ENCODE measurements at regions not wholly inside any gene's neighbourhood (a gene's known extent, or its start where the extent isn't known, plus 50 kb on each side); places are given as distances from the start of the nearest gene placed in this dataset.
"Not testable (repeated sequence)": the region's sequence is repeated elsewhere in the genome, so short reads cannot be mapped to it uniquely, and the experiment has no call there.

- H3K9me3 Mint-ChIP-seq, result no peaks in the 10 kb centered on the region
- no peak overlapping the region for H3K4me3 Mint-ChIP-seq
- no peaks in the 10 kb centered on the region for H3K4me1 Mint-ChIP-seq (ENCODE audit: low read depth)
- no peaks in the 10 kb centered on the region for H3K27me3 Mint-ChIP-seq
- intact Hi-C loops (cut with micrococcal nuclease), result no loop called here
- no peaks in the 10 kb centered on the region for H3K36me3 Mint-ChIP-seq (ENCODE audit: low read depth)
- no peak overlapping the region for H3K27ac Mint-ChIP-seq
Measured at GRCh38 chr18:22739789-22740188, 193.3 kb upstream of the RBBP8 start.

DNA sequence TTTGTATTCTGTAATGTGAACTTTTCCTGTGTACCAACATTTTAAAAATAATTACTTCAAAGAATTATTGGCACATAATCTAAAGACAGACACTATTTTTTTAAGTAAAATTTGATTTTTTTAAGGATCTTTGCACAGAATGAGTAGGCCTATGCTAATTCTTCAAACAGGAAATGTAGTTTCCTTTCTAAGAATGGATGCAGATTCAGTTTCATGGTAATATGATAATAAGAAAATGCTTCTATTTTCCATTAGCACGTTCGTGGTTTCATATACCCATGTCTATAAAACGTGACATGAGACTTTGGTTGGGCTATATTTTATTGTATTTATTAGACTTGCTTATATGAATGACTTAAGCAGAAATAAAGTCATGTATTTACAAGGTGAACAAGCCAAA lies 191.8 kb upstream of the RBBP8 start:
- no peaks in the 10 kb centered on the region for H3K4me1 Mint-ChIP-seq (ENCODE audit: low read depth)
- H3K4me3 Mint-ChIP-seq, result no peak overlapping the region
- H3K9me3 Mint-ChIP-seq, result peaks cover 7% of the 10 kb centered on the region
- H3K27ac Mint-ChIP-seq, result no peak overlapping the region
- H3K36me3 Mint-ChIP-seq (ENCODE audit: low read depth), result no peaks in the 10 kb centered on the region
- intact Hi-C loops (cut with micrococcal nuclease), result no loop called here
- H3K27me3 Mint-ChIP-seq, result no peaks in the 10 kb centered on the region

DNA sequence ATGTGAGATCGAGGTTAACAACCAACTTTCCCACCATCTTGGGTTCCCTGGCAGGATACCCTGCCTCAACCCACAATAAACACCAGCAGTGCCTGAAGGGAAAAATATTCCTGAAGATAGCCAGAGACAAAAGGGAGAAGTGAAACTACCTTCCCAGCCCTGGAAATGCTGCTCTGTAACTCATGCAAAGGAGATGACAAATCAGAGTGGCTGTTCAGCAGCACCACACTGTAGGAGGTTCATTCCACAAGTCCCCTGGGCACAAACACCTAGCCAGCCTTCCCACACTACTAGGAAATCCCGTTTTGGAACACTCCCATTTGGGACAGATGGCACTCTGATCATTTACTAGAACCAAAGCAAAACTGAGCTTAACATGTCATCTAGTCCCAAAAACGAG lies 190.7 kb upstream of the RBBP8 start:
- Mint-ChIP-seq H3K4me1 (ENCODE audit: low read depth) (no peaks in the 10 kb centered on the region), H3K27ac (no peak overlapping the region), H3K4me3 (no peak overlapping the region), H3K9me3 (peaks cover 9% of the 10 kb centered on the region), H3K27me3 (no peaks in the 10 kb centered on the region), H3K36me3 (ENCODE audit: low read depth) (no peaks in the 10 kb centered on the region)
- intact Hi-C loops (cut with micrococcal nuclease), result no loop called here

DNA sequence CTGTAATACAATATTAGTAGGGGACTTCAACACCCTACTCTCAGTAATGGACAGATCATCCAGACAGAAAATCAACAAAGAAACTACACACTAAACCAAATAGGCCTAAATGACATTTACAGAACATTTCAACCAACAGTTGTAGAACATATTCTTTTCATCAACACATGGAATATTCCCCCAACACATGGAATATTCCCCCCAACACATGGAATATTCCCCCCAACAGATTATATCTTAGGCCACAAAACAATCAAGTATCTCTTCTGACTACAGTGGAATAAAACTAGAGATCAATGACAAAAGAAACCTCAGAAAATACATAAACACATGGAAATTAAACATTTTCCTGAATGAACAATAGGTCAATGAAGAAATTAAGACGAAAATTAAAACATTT lies 187.2 kb upstream of the RBBP8 start:
- peaks cover 9% of the 10 kb centered on the region for H3K9me3 Mint-ChIP-seq
- no peak overlapping the region for H3K27ac Mint-ChIP-seq
- H3K4me3 Mint-ChIP-seq, result no peak overlapping the region
- H3K36me3 Mint-ChIP-seq (ENCODE audit: low read depth), result no peaks in the 10 kb centered on the region
- H3K4me1 Mint-ChIP-seq (ENCODE audit: low read depth), result no peaks in the 10 kb centered on the region
- H3K27me3 Mint-ChIP-seq, result no peaks in the 10 kb centered on the region
- intact Hi-C loops (cut with micrococcal nuclease), result no loop called here

DNA sequence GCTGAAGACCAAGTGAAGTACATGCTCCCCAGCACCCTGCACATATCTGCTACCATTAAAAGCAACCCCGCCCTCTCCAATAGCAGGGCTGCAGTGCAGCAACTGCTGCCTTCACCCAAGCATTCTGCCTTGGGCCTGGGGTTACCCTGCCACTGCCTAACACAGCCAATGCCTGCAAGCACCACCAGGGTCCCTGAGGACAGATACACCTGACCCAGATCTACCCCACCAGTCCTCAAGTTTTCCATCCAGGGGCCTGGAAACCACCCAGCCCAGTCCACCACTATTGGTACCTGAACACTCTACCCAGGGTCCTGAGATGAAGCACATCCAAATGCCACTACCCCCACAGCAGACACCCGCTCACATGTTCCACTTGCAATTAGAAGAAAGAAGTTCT lies 181.1 kb upstream of the RBBP8 start:
- Mint-ChIP-seq H3K27me3 (no peaks in the 10 kb centered on the region), H3K4me1 (ENCODE audit: low read depth) (no peaks in the 10 kb centered on the region), H3K27ac (no peak overlapping the region), H3K9me3 (no peaks in the 10 kb centered on the region), H3K36me3 (ENCODE audit: low read depth) (no peaks in the 10 kb centered on the region), H3K4me3 (no peak overlapping the region)
- intact Hi-C loops (cut with micrococcal nuclease), result no loop called here

DNA sequence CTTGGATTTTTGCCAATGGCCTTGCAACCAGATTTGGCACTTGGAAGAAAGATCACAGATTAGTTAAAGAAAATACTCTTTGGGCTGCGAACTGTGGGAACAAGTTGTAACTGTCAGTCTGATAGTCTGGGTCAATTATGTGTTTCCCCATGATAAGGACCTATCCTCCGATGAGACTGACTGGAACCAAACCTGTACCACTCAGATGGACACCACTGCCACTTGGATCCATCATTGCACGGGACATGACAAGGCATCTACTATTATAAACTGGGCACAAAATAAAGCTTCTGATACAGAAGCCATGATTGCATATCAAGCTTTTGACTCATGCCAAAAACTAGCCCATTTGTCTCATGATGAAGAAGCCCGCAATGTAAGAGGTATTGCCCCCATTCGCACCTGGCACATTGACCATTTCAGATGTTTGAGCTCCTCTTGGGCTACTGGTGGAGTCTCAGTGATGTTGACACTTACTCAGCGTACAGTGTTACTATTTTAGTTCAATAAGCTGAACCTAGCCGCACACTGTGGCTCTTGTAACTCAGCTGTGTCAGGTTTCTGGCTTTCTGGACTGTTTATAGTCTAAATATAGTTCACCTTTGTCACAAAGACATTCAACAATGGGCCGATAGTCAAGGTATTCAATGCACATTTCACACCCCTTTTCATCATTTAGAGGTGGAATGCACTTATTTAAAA lies 179.8 kb upstream of the RBBP8 start:
- Mint-ChIP-seq H3K4me1 (ENCODE audit: low read depth) (no peaks in the 10 kb centered on the region), H3K27me3 (no peaks in the 10 kb centered on the region), H3K27ac (no peak overlapping the region), H3K9me3 (no peaks in the 10 kb centered on the region), H3K36me3 (ENCODE audit: low read depth) (no peaks in the 10 kb centered on the region), H3K4me3 (no peak overlapping the region)
- intact Hi-C loops (cut with micrococcal nuclease), result no loop called here

DNA sequence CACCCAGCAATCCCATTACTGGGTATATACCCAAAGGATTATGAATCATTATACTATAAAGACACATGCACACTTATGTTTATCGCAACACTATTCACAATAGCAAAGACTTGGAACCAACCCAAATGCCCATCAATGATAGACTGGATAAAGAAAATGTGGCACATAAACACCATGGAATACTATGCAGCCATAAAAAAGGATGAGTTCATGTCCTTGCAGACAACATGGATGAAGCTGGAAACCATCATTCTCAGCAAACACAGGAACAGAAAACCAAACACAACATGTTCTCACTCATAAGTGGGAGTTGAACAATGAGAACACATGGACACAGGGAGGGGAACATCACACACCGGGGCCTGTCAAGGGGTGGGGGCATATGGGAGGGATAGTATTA lies 169.1 kb upstream of the RBBP8 start:
- H3K27ac Mint-ChIP-seq; intact Hi-C loops (cut with micrococcal nuclease); H3K4me3 Mint-ChIP-seq; H3K27me3 Mint-ChIP-seq; H3K9me3 Mint-ChIP-seq; H3K36me3 Mint-ChIP-seq (ENCODE audit: low read depth); H3K4me1 Mint-ChIP-seq (ENCODE audit: low read depth): not testable (repeated sequence)

DNA sequence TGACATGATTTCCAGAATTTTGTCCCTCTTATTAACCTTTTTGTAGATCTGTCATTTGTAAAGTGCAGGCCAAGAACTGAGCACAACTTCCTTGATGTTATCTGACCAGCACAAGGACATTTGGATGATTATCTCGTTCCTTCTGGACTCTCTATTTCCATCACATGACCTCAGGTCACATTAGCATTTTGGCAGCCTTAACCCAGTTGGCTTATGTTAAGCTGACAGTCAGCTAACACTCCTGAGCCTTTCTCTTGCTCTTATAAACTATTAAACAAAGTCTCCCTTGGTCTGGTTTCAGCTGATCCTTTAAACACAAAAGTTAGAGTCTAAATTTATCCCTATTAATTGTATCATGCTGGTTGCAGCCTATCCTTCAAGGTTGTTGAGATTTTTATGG lies 167.2 kb upstream of the RBBP8 start:
- Mint-ChIP-seq H3K27me3 (peaks cover under 1% of the 10 kb centered on the region), H3K4me3 (no peak overlapping the region), H3K9me3 (no peaks in the 10 kb centered on the region), H3K36me3 (ENCODE audit: low read depth) (no peaks in the 10 kb centered on the region), H3K27ac (no peak overlapping the region), H3K4me1 (ENCODE audit: low read depth) (no peaks in the 10 kb centered on the region)
- intact Hi-C loops (cut with micrococcal nuclease), result no loop called here

DNA sequence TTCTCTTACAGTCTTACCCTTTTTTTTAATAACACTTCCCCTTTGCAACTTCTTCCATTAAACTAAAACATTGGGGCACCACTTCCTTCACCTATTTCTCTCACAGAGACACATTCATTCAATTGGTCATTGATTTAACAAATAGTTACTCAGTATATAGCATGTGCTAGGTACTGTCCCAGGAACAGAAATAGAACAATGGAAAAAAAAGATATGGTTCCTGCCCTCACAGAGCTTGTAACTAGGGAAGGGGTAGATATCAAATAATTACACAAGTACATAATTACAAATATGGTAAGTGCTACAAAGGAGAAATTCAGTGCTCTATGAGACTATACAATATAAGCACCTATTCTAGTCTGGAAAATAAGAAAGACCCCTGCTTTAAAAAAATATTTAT lies 165.5 kb upstream of the RBBP8 start:
- Mint-ChIP-seq H3K9me3 (no peaks in the 10 kb centered on the region), H3K4me3 (no peak overlapping the region), H3K4me1 (ENCODE audit: low read depth) (no peaks in the 10 kb centered on the region), H3K27me3 (no peaks in the 10 kb centered on the region), H3K36me3 (ENCODE audit: low read depth) (no peaks in the 10 kb centered on the region), H3K27ac (no peak overlapping the region)
- intact Hi-C loops (cut with micrococcal nuclease), result no loop called here

GRCh38 chr18:22773944-22774343 lies 159.2 kb upstream of the RBBP8 start:
- intact Hi-C loops (cut with micrococcal nuclease), result no loop called here
- H3K27ac Mint-ChIP-seq, result no peak overlapping the region
- no peaks in the 10 kb centered on the region for H3K36me3 Mint-ChIP-seq (ENCODE audit: low read depth)

DNA sequence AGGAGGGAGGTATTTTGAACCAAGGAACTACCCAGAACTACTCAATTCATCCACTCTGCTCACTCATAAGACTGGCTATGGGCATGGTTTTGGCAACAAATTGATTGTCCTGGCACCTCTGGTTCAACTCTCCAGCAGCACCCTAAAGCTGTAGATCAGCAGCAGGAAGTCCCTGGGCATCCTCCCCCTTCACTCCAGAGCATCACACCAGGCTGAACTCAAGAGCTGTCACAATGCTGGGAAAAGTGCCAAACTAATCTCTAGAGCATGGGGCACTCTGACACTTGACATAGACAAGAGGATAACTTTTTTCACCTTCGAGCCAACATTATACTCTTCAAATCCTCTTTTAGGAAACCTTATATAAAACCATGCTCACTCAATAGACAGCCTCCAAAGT lies 154.1 kb upstream of the RBBP8 start:
- no peak overlapping the region for H3K4me3 Mint-ChIP-seq
- H3K27me3 Mint-ChIP-seq, result peaks cover 2% of the 10 kb centered on the region
- H3K9me3 Mint-ChIP-seq, result no peaks in the 10 kb centered on the region
- H3K36me3 Mint-ChIP-seq (ENCODE audit: low read depth), result no peaks in the 10 kb centered on the region
- no peak overlapping the region for H3K27ac Mint-ChIP-seq
- no peaks in the 10 kb centered on the region for H3K4me1 Mint-ChIP-seq (ENCODE audit: low read depth)
- intact Hi-C loops (cut with micrococcal nuclease), result no loop called here

More at GRCh38 chr18:22773944-22774343, 159.2 kb upstream of the RBBP8 start:
- Mint-ChIP-seq H3K9me3 (no peaks in the 10 kb centered on the region), H3K27me3 (peaks cover under 1% of the 10 kb centered on the region), H3K4me1 (ENCODE audit: low read depth) (no peaks in the 10 kb centered on the region), H3K4me3 (no peak overlapping the region)

GRCh38 chr18:22783245-22783644 lies 149.9 kb upstream of the RBBP8 start:
- Mint-ChIP-seq H3K36me3 (ENCODE audit: low read depth) (no peaks in the 10 kb centered on the region), H3K4me1 (ENCODE audit: low read depth) (no peaks in the 10 kb centered on the region), H3K27me3 (peaks cover 2% of the 10 kb centered on the region), H3K4me3 (no peak overlapping the region), H3K27ac (no peak overlapping the region), H3K9me3 (no peaks in the 10 kb centered on the region)
- intact Hi-C loops (cut with micrococcal nuclease), result no loop called here

DNA sequence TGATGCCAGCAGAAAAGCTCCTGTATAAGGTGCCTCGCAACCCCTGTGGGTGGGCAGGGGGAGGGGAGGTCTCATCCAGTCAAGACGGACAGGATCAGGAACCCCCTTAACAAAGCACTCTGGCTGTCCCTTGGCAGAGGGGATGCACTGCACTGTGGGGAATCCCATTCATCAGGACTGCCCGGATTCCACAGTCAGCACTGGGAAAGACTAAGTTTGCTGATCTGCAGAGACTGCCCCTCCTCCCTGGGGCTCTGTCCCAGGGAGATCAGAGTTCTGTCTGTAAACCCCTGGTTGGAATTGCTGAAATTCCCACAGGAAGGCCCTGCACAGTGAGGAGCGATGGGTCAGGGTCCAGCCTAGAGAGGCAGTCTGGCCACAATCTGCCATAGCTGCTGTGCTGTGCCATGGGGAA lies 149.5 kb upstream of the RBBP8 start:
- intact Hi-C loops (cut with micrococcal nuclease), result no loop called here
- Mint-ChIP-seq H3K27ac (no peak overlapping the region), H3K36me3 (ENCODE audit: low read depth) (no peaks in the 10 kb centered on the region), H3K4me1 (ENCODE audit: low read depth) (no peaks in the 10 kb centered on the region), H3K4me3 (no peak overlapping the region), H3K27me3 (peaks cover 2% of the 10 kb centered on the region), H3K9me3 (no peaks in the 10 kb centered on the region)

DNA sequence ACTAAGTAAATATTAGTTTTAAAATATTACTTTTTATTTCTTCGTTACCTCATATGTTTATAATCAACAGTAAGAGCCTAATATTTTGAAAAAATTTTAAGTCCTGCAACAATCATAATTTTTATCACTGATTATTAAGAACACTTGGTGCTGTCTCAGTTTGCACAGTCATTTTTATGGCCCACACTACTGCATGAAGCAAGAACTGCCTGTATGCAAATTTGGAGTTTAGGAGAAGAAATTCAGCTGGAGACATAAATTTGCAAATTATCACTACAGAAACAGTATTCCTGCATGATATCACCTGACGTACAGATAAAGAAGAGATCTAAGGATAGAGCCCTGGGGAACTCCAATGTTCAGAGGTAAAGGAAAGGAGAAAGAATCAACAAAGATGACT lies 144.1 kb upstream of the RBBP8 start:
- Mint-ChIP-seq H3K4me1 (ENCODE audit: low read depth) (no peaks in the 10 kb centered on the region), H3K27ac (no peak overlapping the region)

GRCh38 chr18:22789600-22789999 lies 143.5 kb upstream of the RBBP8 start:
- no peaks in the 10 kb centered on the region for H3K36me3 Mint-ChIP-seq (ENCODE audit: low read depth)
- H3K9me3 Mint-ChIP-seq, result no peaks in the 10 kb centered on the region
- intact Hi-C loops (cut with micrococcal nuclease), result no loop called here
- no peaks in the 10 kb centered on the region for H3K4me1 Mint-ChIP-seq (ENCODE audit: low read depth)
- peaks cover 3% of the 10 kb centered on the region for H3K27me3 Mint-ChIP-seq
- no peak overlapping the region for H3K27ac Mint-ChIP-seq
- H3K4me3 Mint-ChIP-seq, result no peak overlapping the region

More for the DNA sequence above, 144.1 kb upstream of the RBBP8 start:
- no peaks in the 10 kb centered on the region for H3K36me3 Mint-ChIP-seq (ENCODE audit: low read depth)
- no peak overlapping the region for H3K4me3 Mint-ChIP-seq
- H3K27me3 Mint-ChIP-seq, result peaks cover 3% of the 10 kb centered on the region
- intact Hi-C loops (cut with micrococcal nuclease), result no loop called here
- H3K9me3 Mint-ChIP-seq, result no peaks in the 10 kb centered on the region
